CD8-positive, alpha-beta memory T cell (primary cell): ENCODE measurements at regions not wholly inside any gene's neighbourhood (a gene's known extent, or its start where the extent isn't known, plus 50 kb on each side); places are given as distances from the start of the nearest gene placed in this dataset.

Experiments used
- CTCF ChIA-PET: fragments of 350-600 bp; sonication (Branson Sonifier 250); formaldehyde crosslinking; loops from one replicate; lab custom pipeline; 2021; ENCODE audit warnings: antibody characterized with exemption; lab: Charles Lee
- POLR2A ChIA-PET: fragments of 350-600 bp; sonication (Branson Sonifier 250); formaldehyde crosslinking; loops from one replicate; lab custom pipeline; 2021; ENCODE audit warnings: antibody characterized with exemption; lab: Charles Lee
- DNase-seq, 5 donors: peaks; one replicate each; pipeline versions ENCODE4 v3.0.0 to v3.0.0-alpha.2; 2020 to 2022; ENCODE audit warnings: mixed read lengths in 1 of 5
- H3K27ac ChIP-seq: one replicate; pipeline ENCODE4 v1.7.0; 2013; ENCODE audit warnings: low read depth, mild to moderate bottlenecking, low read length, moderate library complexity
- H3K27me3 ChIP-seq: 2 replicates; pipeline ENCODE4 v1.7.0; 2013; ENCODE audit warnings: low read length, mild to moderate bottlenecking; ENCODE audit not compliant: insufficient read depth, poor library complexity, severe bottlenecking
- H3K36me3 ChIP-seq: 2 replicates; pipeline ENCODE4 v1.7.0; 2013; ENCODE audit warnings: mild to moderate bottlenecking, low read length, moderate library complexity; ENCODE audit not compliant: insufficient read depth
- H3K4me1 ChIP-seq: 2 replicates; pipeline ENCODE4 v1.7.0; 2013; ENCODE audit warnings: mild to moderate bottlenecking, low read length, moderate library complexity; ENCODE audit not compliant: insufficient read depth
- H3K4me3 ChIP-seq: 2 replicates; pipeline ENCODE4 v1.7.0; 2013; ENCODE audit warnings: mild to moderate bottlenecking, low read length
- H3K9me3 ChIP-seq: 2 replicates; pipeline ENCODE4 v1.7.0; 2013; ENCODE audit warnings: mild to moderate bottlenecking, low read length
- H3K27ac Mint-ChIP-seq, 8 donors: one replicate each; pipeline ENCODE4 v1.8.0; 2020 to 2021; ENCODE audit warnings: mixed read lengths in 8 of 8, mild to moderate bottlenecking in 6 of 8, inconsistent platforms in 3 of 8, moderate library complexity in 3 of 8
- H3K27me3 Mint-ChIP-seq, 2 donors: one replicate each; pipeline ENCODE4 v1.8.0; 2020 to 2021; ENCODE audit warnings: mixed read lengths in 2 of 2, mild to moderate bottlenecking in 1 of 2, moderate library complexity in 1 of 2
- H3K36me3 Mint-ChIP-seq, 3 donors: one replicate each; pipeline ENCODE4 v1.8.0; 2020 to 2021; ENCODE audit warnings: mixed read lengths in 3 of 3, inconsistent platforms in 1 of 3, mild to moderate bottlenecking in 1 of 3
- H3K4me1 Mint-ChIP-seq, 3 donors: one replicate each; pipeline ENCODE4 v1.8.0; 2020 to 2021; ENCODE audit warnings: mixed read lengths in 3 of 3, inconsistent platforms in 1 of 3, mild to moderate bottlenecking in 1 of 3
- H3K4me3 Mint-ChIP-seq, 7 donors: one replicate each; pipeline ENCODE4 v1.8.0; 2020 to 2021; ENCODE audit warnings: mixed read lengths in 7 of 7, mild to moderate bottlenecking in 6 of 7, moderate library complexity in 4 of 7, inconsistent platforms in 2 of 7
- H3K9me3 Mint-ChIP-seq, 5 donors: one replicate each; pipeline ENCODE4 v1.8.0; 2020 to 2022; ENCODE audit warnings: mixed read lengths in 5 of 5, mild to moderate bottlenecking in 3 of 5, moderate library complexity in 2 of 5, inconsistent platforms in 1 of 5

DNA sequence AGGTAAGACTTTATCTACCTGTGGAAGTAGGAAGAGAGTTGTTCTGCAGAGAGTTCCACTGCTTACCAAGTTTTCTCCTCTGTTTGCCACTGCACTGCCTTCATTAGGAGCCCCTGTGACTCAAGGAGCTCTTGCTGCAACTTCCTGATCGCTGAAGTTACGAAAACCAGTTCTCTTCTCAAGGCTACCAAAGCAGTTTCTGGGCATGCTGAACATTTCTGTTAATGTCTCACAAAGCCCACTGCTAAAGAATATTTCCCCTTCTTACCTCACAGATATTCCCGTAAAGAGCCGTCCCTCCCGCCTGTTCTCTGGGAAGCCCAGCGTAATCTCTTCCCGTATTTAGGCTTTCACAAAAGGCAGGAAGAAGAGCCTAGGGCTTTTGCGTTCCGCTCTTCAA lies 82.6 kb upstream of the OXGR1 start:
- no peaks in the 10 kb centered on the region for H3K27me3 ChIP-seq
- Mint-ChIP-seq H3K4me3 (no peak overlapping the region), H3K27ac (no peak overlapping the region), H3K27me3 (peaks cover 5 to 22% of the 10 kb centered on the region in 2 donors), H3K9me3 (peaks cover 2 to 15% (median 8%) of the 10 kb centered on the region in 5 donors), H3K4me1 (no peaks in the 10 kb centered on the region), H3K36me3 (no peaks in the 10 kb centered on the region)
- no peaks in the 10 kb centered on the region for H3K4me1 ChIP-seq
- H3K9me3 ChIP-seq = no peaks in the 10 kb centered on the region
- ChIA-PET POLR2A (no interaction called here), CTCF (no interaction called here)
- no peak for DNase-seq
- no peaks in the 10 kb centered on the region for H3K36me3 ChIP-seq
- no peak overlapping the region for H3K27ac ChIP-seq
- no peak overlapping the region for H3K4me3 ChIP-seq

DNA sequence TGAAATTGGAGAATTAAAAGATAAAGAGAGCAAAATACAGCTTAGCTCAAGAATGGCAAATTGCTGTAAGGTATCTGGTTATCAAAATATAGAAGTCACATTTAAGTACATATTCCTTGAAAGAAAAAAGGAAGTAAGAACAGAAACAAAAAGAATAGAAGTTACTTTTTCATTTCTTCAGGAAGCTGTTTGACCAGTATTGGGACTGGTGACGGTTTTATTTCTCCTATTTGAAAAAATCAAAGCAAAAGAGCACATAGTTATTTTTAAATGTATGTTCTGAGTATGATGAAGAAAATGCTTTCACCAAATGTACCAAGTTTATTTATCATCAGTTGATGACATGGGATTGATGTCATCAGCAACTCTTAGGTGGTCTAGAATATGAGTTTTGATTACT lies 83.1 kb upstream of the OXGR1 start:
- Mint-ChIP-seq H3K4me3 (no peak overlapping the region), H3K27me3 (peaks cover 5 to 26% of the 10 kb centered on the region in 2 donors), H3K4me1 (no peaks in the 10 kb centered on the region), H3K9me3 (peaks cover 2 to 15% (median 8%) of the 10 kb centered on the region in 5 donors), H3K36me3 (no peaks in the 10 kb centered on the region), H3K27ac (no peak overlapping the region)
- ChIA-PET POLR2A (no interaction called here), CTCF (no interaction called here)
- no peak for DNase-seq
- Histone ChIP-seq H3K9me3 (no peaks in the 10 kb centered on the region), H3K4me1 (no peaks in the 10 kb centered on the region), H3K4me3 (no peak overlapping the region), H3K27me3 (no peaks in the 10 kb centered on the region), H3K36me3 (no peaks in the 10 kb centered on the region), H3K27ac (no peak overlapping the region)

DNA sequence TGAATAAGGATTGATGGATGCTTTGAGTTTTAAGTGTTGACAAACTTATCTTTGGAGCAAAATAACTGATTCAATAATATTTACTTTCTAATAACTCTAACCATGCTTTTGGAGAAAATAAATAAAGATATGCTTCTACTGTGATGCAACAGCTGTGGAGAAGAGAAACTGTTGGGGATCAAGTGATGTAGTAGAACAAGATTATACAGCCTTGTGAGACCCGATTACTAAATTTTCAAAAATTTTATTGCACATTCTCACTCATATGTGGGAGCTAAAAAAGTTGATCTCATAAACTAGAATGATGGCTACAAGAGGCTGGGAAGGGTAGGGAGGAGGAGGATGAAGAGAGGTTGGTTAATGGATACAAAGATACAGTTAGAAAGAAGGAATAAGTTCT lies 85.5 kb upstream of the OXGR1 start:
- POLR2A ChIA-PET = no interaction called here

DNA sequence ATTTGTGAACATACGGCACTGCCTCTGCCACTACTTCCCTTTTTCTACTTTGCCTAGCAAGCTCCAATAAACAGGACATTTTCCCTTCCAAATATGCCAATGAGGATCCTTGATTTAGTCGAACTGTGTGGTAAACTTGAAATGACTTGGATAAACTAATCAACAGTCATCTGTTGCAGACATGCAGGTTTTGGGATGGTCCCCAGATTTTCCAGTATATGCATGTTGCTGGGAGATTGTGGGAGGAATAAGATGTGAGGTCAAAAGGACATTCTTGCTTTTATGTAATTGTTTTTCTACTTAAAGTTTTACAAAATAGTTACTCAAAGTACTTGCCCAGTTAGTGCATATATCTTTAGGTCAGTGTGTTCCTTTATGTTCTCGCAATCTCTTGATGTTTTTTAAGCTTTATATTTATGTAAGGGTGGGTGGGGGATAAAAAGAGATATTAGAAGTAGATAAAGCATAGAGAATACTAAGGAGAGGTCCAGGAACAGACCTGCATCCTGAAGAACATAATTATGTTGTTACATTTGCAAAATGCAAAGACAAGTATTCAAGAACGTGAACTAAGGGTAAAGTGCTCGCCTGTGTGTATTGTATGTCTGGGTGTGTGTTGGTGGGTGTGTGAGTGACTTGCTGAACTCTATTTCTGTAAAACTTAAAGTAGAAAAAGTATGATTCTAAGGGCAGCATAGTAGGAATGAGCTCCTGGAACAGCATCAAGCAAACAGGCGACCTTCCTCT lies 88.4 kb upstream of the OXGR1 start:
- Histone ChIP-seq H3K4me1 (no peaks in the 10 kb centered on the region), H3K27me3 (no peaks in the 10 kb centered on the region), H3K27ac (no peak overlapping the region), H3K9me3 (no peaks in the 10 kb centered on the region), H3K36me3 (no peaks in the 10 kb centered on the region), H3K4me3 (no peak overlapping the region)
- POLR2A ChIA-PET = no interaction called here
- peaks cover 2 to 15% of the 10 kb centered on the region in 2 donors for H3K27me3 Mint-ChIP-seq
- H3K27ac Mint-ChIP-seq = no peak overlapping the region
- H3K4me1 Mint-ChIP-seq = no peaks in the 10 kb centered on the region
- CTCF ChIA-PET = no interaction called here
- H3K9me3 Mint-ChIP-seq = peaks cover 3 to 9% (median 8%) of the 10 kb centered on the region in 5 donors
- no peak for DNase-seq
- no peak overlapping the region for H3K4me3 Mint-ChIP-seq
- peaks cover 0 to 4% (median 0%) of the 10 kb centered on the region in 3 donors for H3K36me3 Mint-ChIP-seq

More for the DNA sequence above, 85.5 kb upstream of the OXGR1 start:
- H3K27me3 Mint-ChIP-seq = peaks cover 3 to 21% of the 10 kb centered on the region in 2 donors
- H3K27ac Mint-ChIP-seq = no peak overlapping the region
- Histone ChIP-seq H3K4me3 (no peak overlapping the region), H3K4me1 (no peaks in the 10 kb centered on the region), H3K27me3 (no peaks in the 10 kb centered on the region), H3K9me3 (no peaks in the 10 kb centered on the region), H3K36me3 (no peaks in the 10 kb centered on the region), H3K27ac (no peak overlapping the region)
- DNase-seq = no peak
- CTCF ChIA-PET = no interaction called here
- H3K9me3 Mint-ChIP-seq = peaks cover 0 to 8% (median 0%) of the 10 kb centered on the region in 5 donors
- no peaks in the 10 kb centered on the region for H3K36me3 Mint-ChIP-seq
- H3K4me1 Mint-ChIP-seq = no peaks in the 10 kb centered on the region
- H3K4me3 Mint-ChIP-seq = no peak overlapping the region

DNA sequence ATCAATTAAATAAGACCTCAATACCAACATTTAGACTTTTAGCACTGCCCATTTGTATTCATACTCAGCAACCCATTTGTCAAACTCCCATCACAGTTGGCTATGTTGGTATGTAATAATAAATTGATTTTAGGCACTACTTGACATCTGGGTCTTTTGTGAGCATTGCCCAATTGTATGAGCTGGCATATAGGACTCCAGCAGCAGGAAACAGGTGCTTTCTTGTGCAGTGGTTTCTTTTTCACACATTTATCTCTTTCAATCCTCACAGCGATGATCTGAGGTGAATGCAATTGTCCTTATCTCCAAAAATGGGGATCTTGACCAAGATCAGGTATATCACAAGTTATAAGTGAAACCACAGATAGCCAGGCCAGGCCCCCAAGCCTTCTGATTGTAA lies 96.9 kb upstream of the OXGR1 start:
- no peaks in the 10 kb centered on the region for H3K4me1 Mint-ChIP-seq
- H3K27ac Mint-ChIP-seq = no peak overlapping the region
- Histone ChIP-seq H3K4me3 (no peak overlapping the region), H3K9me3 (no peaks in the 10 kb centered on the region), H3K27me3 (no peaks in the 10 kb centered on the region), H3K4me1 (no peaks in the 10 kb centered on the region), H3K27ac (no peak overlapping the region), H3K36me3 (no peaks in the 10 kb centered on the region)
- DNase-seq = no peak
- peaks cover 0 to 2% of the 10 kb centered on the region in 2 donors for H3K27me3 Mint-ChIP-seq
- H3K9me3 Mint-ChIP-seq = peaks cover 5 to 13% (median 11%) of the 10 kb centered on the region in 5 donors
- H3K4me3 Mint-ChIP-seq = no peak overlapping the region
- ChIA-PET POLR2A (no interaction called here), CTCF (no interaction called here)
- H3K36me3 Mint-ChIP-seq = peaks cover 0 to 4% (median 0%) of the 10 kb centered on the region in 3 donors

DNA sequence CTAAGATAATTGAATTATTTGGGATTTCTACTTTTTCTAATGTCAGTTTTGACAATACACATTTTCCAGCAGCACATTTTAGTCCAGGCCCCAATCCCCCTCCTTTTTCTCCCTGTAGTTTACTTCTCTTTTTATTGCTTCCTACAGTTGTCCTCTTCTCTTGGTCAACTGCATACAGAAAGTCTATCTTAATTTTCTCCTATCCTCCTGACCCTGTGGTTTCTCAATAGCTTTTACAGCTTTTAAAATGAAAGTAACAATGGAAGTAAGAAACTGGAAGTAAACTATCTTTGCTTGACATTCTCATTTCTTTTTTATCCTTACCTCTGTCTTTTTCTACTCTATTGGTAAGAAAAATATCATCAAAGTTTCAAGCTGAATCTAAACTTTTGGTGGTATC lies 106.5 kb upstream of the OXGR1 start:
- Mint-ChIP-seq H3K27ac (no peak overlapping the region), H3K4me1 (no peaks in the 10 kb centered on the region), H3K4me3 (no peak overlapping the region), H3K36me3 (peaks cover 0 to 10% (median 0%) of the 10 kb centered on the region in 3 donors), H3K27me3 (peaks cover 9 to 29% of the 10 kb centered on the region in 2 donors), H3K9me3 (peaks cover 0 to 6% (median 4%) of the 10 kb centered on the region in 5 donors)
- H3K27me3 ChIP-seq = no peaks in the 10 kb centered on the region
- H3K36me3 ChIP-seq = no peaks in the 10 kb centered on the region
- H3K9me3 ChIP-seq = no peaks in the 10 kb centered on the region
- no peak overlapping the region for H3K27ac ChIP-seq
- no peaks in the 10 kb centered on the region for H3K4me1 ChIP-seq
- H3K4me3 ChIP-seq = no peak overlapping the region
- ChIA-PET CTCF (interaction anchor here (1.2 to 3.6 kb wide), 2 partner anchors 9 to 12 kb away, joined by 3 to 14 read pairs; no protein-coding TSS in a partner anchor), POLR2A (no interaction called here)
- no peak for DNase-seq

DNA sequence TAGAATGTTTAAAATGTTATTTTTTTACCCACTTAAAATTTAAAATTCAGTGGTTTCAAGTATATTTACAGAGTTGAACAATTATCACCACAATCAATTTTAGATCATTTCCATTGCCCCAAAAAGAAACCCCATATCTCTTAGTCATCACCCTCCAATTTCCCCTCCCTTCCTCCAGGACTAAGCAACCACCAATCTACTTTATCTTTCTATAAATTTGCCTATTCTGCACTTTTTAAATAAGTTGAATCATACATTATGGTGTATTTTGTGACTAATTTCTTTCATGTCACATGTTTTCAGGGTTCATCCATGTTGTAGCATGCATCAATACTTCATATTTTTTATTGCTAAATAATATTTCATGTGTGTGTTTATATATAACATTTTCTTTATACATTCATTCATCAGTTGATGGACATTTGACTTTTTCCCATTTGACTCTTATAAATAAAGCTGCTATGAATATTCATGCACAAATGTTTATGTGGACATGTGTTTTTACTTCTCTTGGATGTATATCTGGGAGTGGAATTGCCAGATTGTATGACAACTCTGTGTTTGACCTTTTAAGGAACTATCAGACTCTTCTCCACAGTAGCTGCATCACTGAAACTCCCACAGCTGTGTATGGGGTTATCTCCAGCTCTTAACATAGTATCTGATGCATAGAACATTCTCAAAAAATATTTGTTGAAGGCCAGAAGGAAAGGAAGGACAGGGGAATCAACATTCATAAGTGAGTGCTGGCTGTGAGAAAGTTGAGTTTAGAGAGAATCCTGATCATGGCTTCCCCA lies 107.8 kb upstream of the OXGR1 start:
- CTCF ChIA-PET = interaction anchor here (1.2 to 3.6 kb wide), 2 partner anchors 7 to 13 kb away, joined by 3 to 14 read pairs; no protein-coding TSS in a partner anchor
- no peaks in the 10 kb centered on the region for H3K4me1 ChIP-seq
- H3K4me1 Mint-ChIP-seq = no peaks in the 10 kb centered on the region
- H3K36me3 Mint-ChIP-seq = peaks cover 0 to 10% (median 0%) of the 10 kb centered on the region in 3 donors
- H3K27me3 Mint-ChIP-seq = peaks cover 9 to 29% of the 10 kb centered on the region in 2 donors
- DNase-seq = no peak
- POLR2A ChIA-PET = no interaction called here
- H3K4me3 Mint-ChIP-seq = no peak overlapping the region
- H3K36me3 ChIP-seq = no peaks in the 10 kb centered on the region
- no peak overlapping the region for H3K27ac Mint-ChIP-seq
- no peak overlapping the region for H3K4me3 ChIP-seq
- H3K27ac ChIP-seq = no peak overlapping the region
- H3K9me3 Mint-ChIP-seq = peaks cover 0 to 6% (median 2%) of the 10 kb centered on the region in 5 donors
- no peaks in the 10 kb centered on the region for H3K27me3 ChIP-seq
- H3K9me3 ChIP-seq = no peaks in the 10 kb centered on the region

DNA sequence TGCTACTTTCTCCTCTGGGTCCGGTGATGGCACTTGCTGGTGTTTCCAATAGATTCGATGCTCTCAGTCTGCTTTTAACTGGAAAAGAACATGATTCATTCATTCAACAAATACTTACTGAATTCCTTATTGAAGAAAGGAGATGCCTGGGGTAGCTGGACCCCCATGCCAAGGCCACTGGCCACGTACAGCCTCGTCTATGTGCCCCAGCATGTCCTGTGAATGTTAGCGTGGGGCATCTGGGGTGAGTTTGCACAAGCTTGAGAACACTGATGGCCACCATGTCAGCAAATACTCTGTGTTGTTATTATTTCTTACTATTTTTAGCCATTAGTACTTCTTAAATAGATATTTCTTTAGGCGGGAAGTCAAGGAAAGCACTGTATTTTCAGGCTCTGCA lies 112.0 kb upstream of the OXGR1 start:
- Mint-ChIP-seq H3K9me3 (no peaks in the 10 kb centered on the region), H3K27ac (no peak overlapping the region), H3K36me3 (peaks cover 0 to 10% (median 0%) of the 10 kb centered on the region in 3 donors), H3K27me3 (peaks cover 12 to 25% of the 10 kb centered on the region in 2 donors), H3K4me1 (peaks cover 7 to 10% (median 9%) of the 10 kb centered on the region in 3 donors), H3K4me3 (no peak overlapping the region)
- no peak overlapping the region for H3K4me3 ChIP-seq
- H3K36me3 ChIP-seq = no peaks in the 10 kb centered on the region
- no peaks in the 10 kb centered on the region for H3K9me3 ChIP-seq
- ChIA-PET CTCF (interaction anchor here (4.2 to 8.3 kb wide), 2 partner anchors 237 to 251 kb away, joined by 64 to 181 read pairs; no protein-coding TSS in a partner anchor), POLR2A (no interaction called here)
- no peak for DNase-seq
- H3K27ac ChIP-seq = no peak overlapping the region
- H3K4me1 ChIP-seq = no peaks in the 10 kb centered on the region
- H3K27me3 ChIP-seq = no peaks in the 10 kb centered on the region
